OCI-LY3 (cell line): ENCODE measurements at regions not wholly inside any gene's neighbourhood (a gene's known extent, or its start where the extent isn't known, plus 50 kb on each side); places are given as distances from the start of the nearest gene placed in this dataset.

ENCODE experiments used
- CTCF ChIP-seq: fragments of 200-600, 300-600 bp; sonication (generic); IDR thresholded peaks from 2 replicates; pipeline ENCODE4 v1.5.1; 2014; ENCODE audit warnings: antibody characterized with exemption, low read length, low read depth
- EZH2phosphoT487 ChIP-seq: fragments of 200-600 bp; shearing (Covaris generic); IDR thresholded peaks from 2 replicates; pipeline ENCODE4 v1.6.1; 2018; ENCODE audit warnings: antibody characterized with exemption, mixed run types, low read depth

- TF ChIP-seq CTCF: no peak
- TF ChIP-seq EZH2phosphoT487: no peak
Measured at GRCh38 chr3:83426300-83426699, 1532.5 kb upstream of the CADM2 start.
